ENCODE measurements at regions not wholly inside any gene's neighbourhood (a gene's known extent, or its start where the extent isn't known, plus 50 kb on each side); places are given as distances from the start of the nearest gene placed in this dataset.

DNA sequence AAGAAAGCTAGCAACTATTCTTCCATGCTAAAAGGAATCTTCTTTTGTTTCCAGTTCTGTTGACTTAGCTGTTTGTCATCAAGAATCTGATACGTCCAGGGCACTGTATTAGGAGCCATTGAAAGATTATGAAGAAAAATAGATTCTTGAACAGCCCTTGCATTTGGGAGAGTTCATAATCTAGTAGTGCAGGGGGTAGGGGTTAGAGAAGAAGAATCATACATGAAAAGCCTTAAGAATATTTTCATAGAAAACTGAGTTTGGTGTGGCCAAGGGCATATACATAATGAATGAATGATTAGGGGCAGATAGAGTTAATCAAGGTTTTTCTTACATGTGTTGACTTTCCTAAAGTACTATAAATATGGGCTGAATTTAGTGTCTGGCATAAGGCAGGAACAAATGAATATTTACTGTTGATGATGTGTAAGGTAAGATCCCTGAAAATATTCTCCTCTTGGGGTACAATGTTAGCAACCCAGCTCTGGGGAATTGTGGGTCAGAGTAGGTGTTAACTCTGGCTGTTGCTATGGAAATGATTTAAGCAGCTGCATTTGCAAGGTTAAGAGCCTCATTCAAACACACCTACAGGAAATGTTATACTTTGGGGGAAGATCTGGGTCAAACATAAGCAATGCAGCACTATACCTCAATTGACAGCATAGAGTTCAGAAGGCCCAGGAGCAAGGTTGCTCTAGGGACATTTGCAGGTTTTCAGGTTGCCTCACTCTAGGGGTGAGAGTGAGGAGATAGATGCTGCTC is 667.3 kb upstream of the CITED2 start:
- H3K27me3 ChIP-seq, result no peaks in the 10 kb centered on the region
- ATAC-seq, result no peak
- no peak overlapping the region for H3K4me3 ChIP-seq
- H3K9me3 ChIP-seq, result peaks cover 0 to 3% (median 0%) of the 10 kb centered on the region in 3 donors
- H3K36me3 ChIP-seq, result no peaks in the 10 kb centered on the region
- no peak overlapping the region for H3K27ac ChIP-seq
- TF ChIP-seq POLR2A (IDR thresholded peaks at IDR 0.05) (no peak), POLR2AphosphoS5 (IDR thresholded peaks at IDR 0.05) (no peak), EP300 (IDR thresholded peaks at IDR 0.05) (no peak)
- TF ChIP-seq, protein P1, sequence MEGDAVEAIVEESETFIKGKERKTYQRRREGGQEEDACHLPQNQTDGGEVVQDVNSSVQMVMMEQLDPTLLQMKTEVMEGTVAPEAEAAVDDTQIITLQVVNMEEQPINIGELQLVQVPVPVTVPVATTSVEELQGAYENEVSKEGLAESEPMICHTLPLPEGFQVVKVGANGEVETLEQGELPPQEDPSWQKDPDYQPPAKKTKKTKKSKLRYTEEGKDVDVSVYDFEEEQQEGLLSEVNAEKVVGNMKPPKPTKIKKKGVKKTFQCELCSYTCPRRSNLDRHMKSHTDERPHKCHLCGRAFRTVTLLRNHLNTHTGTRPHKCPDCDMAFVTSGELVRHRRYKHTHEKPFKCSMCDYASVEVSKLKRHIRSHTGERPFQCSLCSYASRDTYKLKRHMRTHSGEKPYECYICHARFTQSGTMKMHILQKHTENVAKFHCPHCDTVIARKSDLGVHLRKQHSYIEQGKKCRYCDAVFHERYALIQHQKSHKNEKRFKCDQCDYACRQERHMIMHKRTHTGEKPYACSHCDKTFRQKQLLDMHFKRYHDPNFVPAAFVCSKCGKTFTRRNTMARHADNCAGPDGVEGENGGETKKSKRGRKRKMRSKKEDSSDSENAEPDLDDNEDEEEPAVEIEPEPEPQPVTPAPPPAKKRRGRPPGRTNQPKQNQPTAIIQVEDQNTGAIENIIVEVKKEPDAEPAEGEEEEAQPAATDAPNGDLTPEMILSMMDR (IDR thresholded peaks at IDR 0.05), result no peak
- WGBS, 2 donors (ENCODE audit: low coverage in 1 of 2), result 56 to 79% methylated on average over 1 of the region's 1 CpG
- peaks cover 0 to 2% (median 0%) of the 10 kb centered on the region in 3 donors for H3K4me1 ChIP-seq

DNA sequence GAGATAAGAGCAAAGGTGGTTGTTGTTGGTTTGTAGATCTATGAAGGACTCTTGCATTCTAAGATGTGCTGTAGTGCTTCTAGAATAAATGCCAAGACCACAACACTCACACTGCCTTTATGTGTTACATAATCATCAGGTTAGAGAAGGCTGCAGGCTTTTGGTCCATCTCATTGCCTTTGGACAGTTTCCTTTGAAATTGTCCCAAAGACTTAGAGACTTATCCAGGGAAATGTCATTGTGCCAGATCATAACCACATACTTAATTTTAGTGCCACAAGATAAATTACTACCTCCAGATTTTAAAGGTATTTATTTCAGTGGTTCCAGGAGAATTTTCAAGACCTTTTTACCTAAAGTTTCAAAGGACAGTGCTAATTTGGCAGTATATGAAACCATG is 666.6 kb upstream of the CITED2 start:
- H3K9me3 ChIP-seq, result peaks cover 0 to 10% (median 0%) of the 10 kb centered on the region in 3 donors
- H3K36me3 ChIP-seq, result no peaks in the 10 kb centered on the region
- peaks cover 0 to 2% (median 0%) of the 10 kb centered on the region in 3 donors for H3K4me1 ChIP-seq
- H3K27me3 ChIP-seq, result no peaks in the 10 kb centered on the region
- ATAC-seq, result no peak
- no peak overlapping the region for H3K27ac ChIP-seq
- no peak overlapping the region for H3K4me3 ChIP-seq
- TF ChIP-seq EP300 (IDR thresholded peaks at IDR 0.05) (no peak), POLR2A (IDR thresholded peaks at IDR 0.05) (no peak), POLR2AphosphoS5 (IDR thresholded peaks at IDR 0.05) (no peak)
- TF ChIP-seq, protein P1 (IDR thresholded peaks at IDR 0.05), result no peak

DNA sequence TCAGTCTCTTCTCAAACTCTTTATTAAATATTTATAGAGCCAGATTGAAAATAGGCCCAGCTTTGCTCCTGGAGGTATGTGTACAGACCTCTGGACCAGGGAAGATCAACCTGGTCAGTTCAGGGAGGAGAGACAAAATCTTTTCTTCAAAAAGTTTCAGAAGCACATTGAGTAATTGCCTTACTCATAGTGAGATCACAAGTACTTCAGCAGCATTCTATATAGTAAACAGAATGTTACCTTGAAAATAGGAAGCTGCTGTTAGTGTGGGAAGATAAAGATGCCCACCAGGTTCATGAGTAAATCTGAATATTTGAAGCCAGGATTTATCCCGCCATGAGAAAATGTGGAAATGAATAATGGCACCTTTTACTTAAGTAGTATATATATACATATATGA is 665.9 kb upstream of the CITED2 start:
- TF ChIP-seq, protein P1 (IDR thresholded peaks at IDR 0.05), result no peak
- TF ChIP-seq POLR2A (IDR thresholded peaks at IDR 0.05) (no peak), EP300 (IDR thresholded peaks at IDR 0.05) (no peak), POLR2AphosphoS5 (IDR thresholded peaks at IDR 0.05) (no peak)
- Histone ChIP-seq H3K27me3 (no peaks in the 10 kb centered on the region), H3K4me1 (peaks cover 0 to 2% (median 0%) of the 10 kb centered on the region in 3 donors), H3K36me3 (no peaks in the 10 kb centered on the region), H3K9me3 (peaks cover 0 to 10% (median 0%) of the 10 kb centered on the region in 3 donors), H3K4me3 (no peak overlapping the region), H3K27ac (no peak overlapping the region)
- no peak for ATAC-seq
- WGBS, 2 donors (ENCODE audit: low coverage in 1 of 2), result 92 to 95% methylated on average over 1 of the region's 1 CpG

DNA sequence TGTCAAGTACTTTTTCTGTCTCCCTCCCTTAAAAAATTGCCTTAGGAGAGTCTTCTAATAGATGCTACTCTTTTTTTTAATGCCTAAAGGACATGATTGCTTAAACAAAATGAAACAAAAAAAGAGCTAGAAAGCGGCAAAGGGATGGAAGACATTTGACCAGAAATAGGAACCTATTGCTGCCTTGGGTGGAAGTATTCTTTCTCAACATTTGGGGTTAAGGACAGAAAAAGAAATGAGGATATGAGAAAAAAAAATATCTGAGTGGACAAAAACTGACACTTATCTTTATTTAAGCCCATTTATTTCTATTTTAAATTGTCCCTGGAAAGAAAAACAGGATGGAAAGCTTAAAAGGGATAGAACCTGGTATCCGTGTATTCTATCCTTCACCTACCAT is 664.9 kb upstream of the CITED2 start:
- peaks cover 0 to 2% (median 0%) of the 10 kb centered on the region in 3 donors for H3K4me1 ChIP-seq
- no peaks in the 10 kb centered on the region for H3K27me3 ChIP-seq
- no peaks in the 10 kb centered on the region for H3K36me3 ChIP-seq
- H3K4me3 ChIP-seq, result no peak overlapping the region
- no peak overlapping the region for H3K27ac ChIP-seq
- no peak for TF ChIP-seq POLR2AphosphoS5 (IDR thresholded peaks at IDR 0.05)
- TF ChIP-seq POLR2A (IDR thresholded peaks at IDR 0.05), result no peak
- TF ChIP-seq, protein P1 (IDR thresholded peaks at IDR 0.05), result no peak
- TF ChIP-seq EP300 (IDR thresholded peaks at IDR 0.05), result no peak
- ATAC-seq, result no peak
- H3K9me3 ChIP-seq, result peaks cover 0 to 10% (median 0%) of the 10 kb centered on the region in 3 donors
- WGBS, 2 donors (ENCODE audit: low coverage in 1 of 2), result 78 to 92% methylated on average over 2 of the region's 2 CpGs

DNA sequence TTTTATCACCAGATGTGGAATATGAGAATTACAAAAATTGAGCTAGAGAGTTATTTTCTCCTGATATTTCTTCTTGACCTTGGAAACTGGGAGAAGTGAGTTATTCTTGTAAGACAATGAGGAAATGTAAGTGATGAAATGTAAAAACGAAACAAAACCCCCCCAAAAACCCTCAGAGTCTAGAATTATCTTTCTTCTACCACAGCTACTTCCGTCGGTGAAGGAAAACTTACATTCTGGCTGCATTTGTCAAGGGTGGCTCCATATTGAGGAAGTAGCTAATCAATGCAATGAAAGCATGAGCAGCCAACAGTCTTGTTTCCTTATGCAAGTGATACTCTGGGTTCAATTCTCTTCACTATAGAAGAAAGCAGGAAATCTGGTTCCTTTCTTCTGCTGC is 661.7 kb upstream of the CITED2 start:
- Histone ChIP-seq H3K36me3 (no peaks in the 10 kb centered on the region), H3K4me1 (peaks cover 0 to 3% (median 0%) of the 10 kb centered on the region in 3 donors), H3K27me3 (no peaks in the 10 kb centered on the region), H3K4me3 (no peak overlapping the region), H3K27ac (no peak overlapping the region), H3K9me3 (peaks cover 0 to 10% (median 0%) of the 10 kb centered on the region in 3 donors)
- no peak for ATAC-seq
- TF ChIP-seq EP300 (IDR thresholded peaks at IDR 0.05), result no peak
- TF ChIP-seq, protein P1 (IDR thresholded peaks at IDR 0.05), result no peak
- TF ChIP-seq POLR2A (IDR thresholded peaks at IDR 0.05), result no peak
- no peak for TF ChIP-seq POLR2AphosphoS5 (IDR thresholded peaks at IDR 0.05)
- WGBS, 2 donors (ENCODE audit: low coverage in 1 of 2), result 81 to 87% methylated on average over 3 of the region's 3 CpGs
